Epithelial cell of esophagus (primary cell): ENCODE measurements at regions not wholly inside any gene's neighbourhood (a gene's known extent, or its start where the extent isn't known, plus 50 kb on each side); places are given as distances from the start of the nearest gene placed in this dataset.
"Not testable (repeated sequence)": the region's sequence is repeated elsewhere in the genome, so short reads cannot be mapped to it uniquely, and the experiment has no call there.

Experiments
- DNase-seq: peaks from one replicate; pipeline ENCODE4 v3.0.0; 2010; ENCODE audit warnings: low read depth
- H3K4me3 ChIP-seq: 2 replicates; pipeline ENCODE4 v1.5.1; 2011; ENCODE audit warnings: mild to moderate bottlenecking, low read length, control low read depth
- CTCF ChIP-seq: IDR thresholded peaks from 2 replicates; pipeline ENCODE4 v1.5.1; 2011; ENCODE audit warnings: low read depth, mild to moderate bottlenecking, low read length, control low read depth, inconsistent platforms; ENCODE audit not compliant: insufficient read depth; ENCODE audit errors: missing control alignments

- no peak overlapping the region for H3K4me3 ChIP-seq
- no peak for DNase-seq
- TF ChIP-seq CTCF: no peak
These were observed 96.4 kb downstream of the TPRA1 start for GRCh38 chr3:127493924-127494646.

- no peak for DNase-seq
- H3K4me3 ChIP-seq: no peak overlapping the region
- no peak for TF ChIP-seq CTCF
These were observed 98.1 kb downstream of the TPRA1 start for GRCh38 chr3:127492426-127492825.

- TF ChIP-seq CTCF: no peak
- H3K4me3 ChIP-seq: no peak overlapping the region
- no peak for DNase-seq
These were observed 98.6 kb downstream of the TPRA1 start for GRCh38 chr3:127491909-127492308.

DNA sequence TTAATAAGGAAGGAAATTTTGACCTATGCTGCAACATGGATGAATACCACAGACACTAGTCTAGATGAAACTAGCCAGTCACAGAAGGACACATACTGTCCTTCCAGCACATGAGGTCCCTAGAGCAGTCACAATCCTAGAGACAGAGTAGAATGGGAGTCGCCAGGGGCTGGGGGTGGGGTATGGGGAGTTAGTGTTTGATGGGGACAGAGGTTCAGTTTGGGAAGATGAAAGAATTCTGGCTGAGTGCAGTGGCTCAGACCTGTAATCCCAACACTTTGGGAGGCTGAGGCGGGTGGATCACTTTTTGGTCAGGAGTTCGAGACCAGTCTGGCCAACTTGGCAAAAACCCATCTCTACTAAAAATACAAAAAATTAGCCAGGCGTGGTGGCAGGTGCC is 99.2 kb downstream of the TPRA1 start:
- TF ChIP-seq CTCF: no peak
- no peak overlapping the region for H3K4me3 ChIP-seq
- DNase-seq: no peak

- H3K4me3 ChIP-seq: not testable (repeated sequence)
These were observed 99.6 kb downstream of the TPRA1 start for GRCh38 chr3:127491024-127491305.

GRCh38 chr3:127490271-127491023 is 100.1 kb downstream of the TPRA1 start:
- no peak for DNase-seq
- H3K4me3 ChIP-seq: no peak overlapping the region
- TF ChIP-seq CTCF: no peak

More at GRCh38 chr3:127491024-127491305, 99.6 kb downstream of the TPRA1 start:
- DNase-seq: not testable (repeated sequence)

DNA sequence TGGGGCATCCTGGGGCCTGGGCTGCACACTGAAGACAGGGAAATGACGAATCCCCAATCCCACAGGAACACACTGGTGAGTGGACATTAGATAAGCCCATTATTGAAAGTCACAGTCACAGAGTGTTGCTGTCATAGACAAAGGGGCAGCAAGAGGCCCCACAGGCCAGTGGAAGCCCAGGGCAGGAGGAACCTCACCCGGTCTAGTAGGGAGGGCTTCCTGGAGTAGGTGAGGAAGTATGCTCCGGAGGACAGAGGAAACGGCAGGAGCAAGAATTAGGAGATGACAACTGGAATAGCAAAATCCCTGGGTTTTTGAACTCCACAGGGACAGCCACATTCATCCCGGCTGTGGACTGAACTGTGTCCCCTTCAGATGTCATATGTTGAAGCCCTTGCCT is 101.2 kb downstream of the TPRA1 start:
- H3K4me3 ChIP-seq: no peak overlapping the region
- DNase-seq: no peak
- no peak for TF ChIP-seq CTCF
